Natural killer cell (primary cell): ENCODE measurements at regions not wholly inside any gene's neighbourhood (a gene's known extent, or its start where the extent isn't known, plus 50 kb on each side); places are given as distances from the start of the nearest gene placed in this dataset.
"Not testable (repeated sequence)": the region's sequence is repeated elsewhere in the genome, so short reads cannot be mapped to it uniquely, and the experiment has no call there.

Experiments
- ATAC-seq, 3 donors: fragments of 150-1000 bp in 2 of 3; fragments of 200-7000 bp in 1 of 3; cut with Tn5 transposase; 1 replicate in 1 of 3; 2 replicates in 2 of 3; pipeline ENCODE4 v1.10.0; 2021; ENCODE audit warnings: mild to moderate bottlenecking in 2 of 3, moderate library complexity in 2 of 3
- DNase-seq, 2 donors: peaks; one replicate each; pipeline versions ENCODE4 v3.0.0 to v3.0.0-alpha.2; 2013 to 2021; ENCODE audit warnings: mixed read lengths in 1 of 2
- H3K27ac ChIP-seq: one replicate; pipeline ENCODE4 v1.5.1; 2013; ENCODE audit warnings: mild to moderate bottlenecking, low read length
- H3K27me3 ChIP-seq: one replicate; pipeline ENCODE4 v1.6.1; 2013; ENCODE audit warnings: low read length; ENCODE audit not compliant: control insufficient read depth, insufficient read depth
- H3K36me3 ChIP-seq: one replicate; pipeline ENCODE4 v1.6.1; 2013; ENCODE audit warnings: low read length; ENCODE audit not compliant: control insufficient read depth, insufficient read depth
- H3K4me1 ChIP-seq: one replicate; pipeline ENCODE4 v1.6.1; 2013; ENCODE audit warnings: low read length; ENCODE audit not compliant: control insufficient read depth, insufficient read depth
- H3K4me3 ChIP-seq: one replicate; pipeline ENCODE4 v1.5.1; 2013; ENCODE audit warnings: low read length
- H3K9me3 ChIP-seq: one replicate; pipeline ENCODE4 v1.6.1; 2013; ENCODE audit warnings: low read length; ENCODE audit not compliant: control insufficient read depth, insufficient read depth
- H3K27ac Mint-ChIP-seq, 2 donors: one replicate each; pipeline ENCODE4 v1.8.0; 2022; ENCODE audit warnings: mild to moderate bottlenecking in 2 of 2, mixed read lengths in 2 of 2, moderate library complexity in 1 of 2
- H3K27me3 Mint-ChIP-seq, 2 donors: one replicate each; pipeline ENCODE4 v1.8.0; 2022; ENCODE audit warnings: low read depth in 2 of 2, mixed read lengths in 2 of 2
- H3K36me3 Mint-ChIP-seq: one replicate; pipeline ENCODE4 v1.8.0; 2022; ENCODE audit warnings: mixed read lengths
- H3K4me1 Mint-ChIP-seq, 2 donors: one replicate each; pipeline ENCODE4 v1.8.0; 2022; ENCODE audit warnings: mixed read lengths in 2 of 2
- H3K4me3 Mint-ChIP-seq: one replicate; pipeline ENCODE4 v1.8.0; 2022; ENCODE audit warnings: mild to moderate bottlenecking, moderate library complexity, mixed read lengths
- H3K9me3 Mint-ChIP-seq, 2 donors: one replicate each; pipeline ENCODE4 v1.8.0; 2022; ENCODE audit warnings: mixed read lengths in 2 of 2
- WGBS: methylation state at CpG from one replicate; pipeline ENCODE4 v1.1.7; 2013; ENCODE audit warnings: missing lambda C conversion rate; ENCODE audit not compliant: insufficient coverage; 5-methylcytosine and 5-hydroxymethylcytosine counted together
- intact Hi-C: fragments of 100-400 bp; cut with micrococcal nuclease; formaldehyde crosslinking; loops from one replicate; pipeline ENCODE4 v1.14.2; 2022

DNA sequence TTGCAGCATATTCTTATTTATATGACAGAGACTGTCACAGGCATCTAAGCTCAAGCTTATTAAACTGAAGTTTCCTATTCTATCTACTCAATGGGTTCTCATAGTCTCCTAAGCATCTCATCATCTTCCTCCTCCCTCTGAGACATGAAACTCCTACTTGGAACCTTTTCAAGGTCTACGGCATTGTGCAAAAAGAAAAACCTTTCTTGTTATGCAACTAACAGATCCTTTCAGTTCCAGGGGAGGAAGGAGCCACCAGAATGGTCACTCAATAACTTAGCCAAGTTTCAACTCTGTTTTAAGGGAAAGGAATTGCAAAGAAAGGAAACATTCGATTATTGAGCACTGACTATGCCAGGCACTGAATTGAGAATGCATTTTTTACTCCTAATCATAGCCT, 98.1 kb upstream of the RRN3 start:
- H3K27me3 Mint-ChIP-seq: peaks cover 5 to 15% of the 10 kb centered on the region in 2 donors
- H3K4me3 Mint-ChIP-seq, H3K4me1 Mint-ChIP-seq, H3K27ac ChIP-seq, H3K4me3 ChIP-seq, H3K36me3 ChIP-seq, H3K36me3 Mint-ChIP-seq, DNase-seq, H3K4me1 ChIP-seq, H3K27me3 ChIP-seq, H3K27ac Mint-ChIP-seq, H3K9me3 ChIP-seq, intact Hi-C loops, H3K9me3 Mint-ChIP-seq, ATAC-seq: not testable (repeated sequence)
- WGBS: no CpG with 5 or more reads among the region's 2 CpGs

DNA sequence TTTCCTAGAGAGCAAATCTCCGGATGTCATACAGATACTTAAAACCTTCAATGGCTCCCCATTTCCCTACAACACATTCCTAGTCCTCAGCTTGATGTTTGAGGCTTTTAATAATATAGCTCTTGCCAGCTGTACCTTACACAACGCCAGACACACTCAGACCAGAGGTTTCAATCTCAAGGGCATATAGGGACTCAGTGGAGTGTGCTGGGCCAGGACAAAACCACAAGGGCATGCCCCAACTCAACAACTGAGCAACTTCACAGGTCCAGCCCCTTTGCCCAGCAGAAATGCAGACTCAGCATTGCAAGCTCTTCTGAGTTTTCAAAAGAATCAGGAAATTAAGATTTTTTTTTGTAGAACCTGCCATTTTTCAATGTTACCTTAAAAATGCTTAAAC, 95.4 kb upstream of the RRN3 start:
- H3K27ac Mint-ChIP-seq, H3K4me3 Mint-ChIP-seq, intact Hi-C loops, H3K36me3 ChIP-seq, H3K9me3 ChIP-seq, H3K9me3 Mint-ChIP-seq, H3K36me3 Mint-ChIP-seq, H3K4me3 ChIP-seq, H3K27me3 ChIP-seq, DNase-seq, H3K4me1 Mint-ChIP-seq, H3K4me1 ChIP-seq, ATAC-seq, H3K27ac ChIP-seq: not testable (repeated sequence)
- no CpG with 5 or more reads among the region's 2 CpGs for WGBS
- H3K27me3 Mint-ChIP-seq: peaks cover 5 to 15% of the 10 kb centered on the region in 2 donors
